AG09309 (cell line): ENCODE measurements at regions not wholly inside any gene's neighbourhood (a gene's known extent, or its start where the extent isn't known, plus 50 kb on each side); places are given as distances from the start of the nearest gene placed in this dataset.

Experiments used
- DNase-seq: peaks from one replicate; pipeline ENCODE4 v3.0.0-alpha.2; 2010; ENCODE audit warnings: low read depth
- H3K4me3 ChIP-seq: 2 replicates; pipeline ENCODE4 v1.5.1; 2011; ENCODE audit warnings: mild to moderate bottlenecking, low read depth, low read length, moderate library complexity; ENCODE audit not compliant: control insufficient read depth
- CTCF ChIP-seq: IDR thresholded peaks from 2 replicates; pipeline ENCODE4 v1.5.1; 2011; ENCODE audit warnings: mild to moderate bottlenecking, low read depth, low read length, inconsistent platforms; ENCODE audit not compliant: insufficient read depth, control insufficient read depth; ENCODE audit errors: missing control alignments

- TF ChIP-seq CTCF: no peak
- DNase-seq: no peak
- no peak overlapping the region for H3K4me3 ChIP-seq
Measured at GRCh38 chr2:12005886-12006681, 259.7 kb downstream of the LPIN1 start.

GRCh38 chr2:12006850-12007249, 260.4 kb downstream of the LPIN1 start:
- no peak overlapping the region for H3K4me3 ChIP-seq
- no peak for DNase-seq
- no peak for TF ChIP-seq CTCF

GRCh38 chr2:12007282-12007681, 260.9 kb downstream of the LPIN1 start:
- no peak for DNase-seq
- TF ChIP-seq CTCF: no peak
- H3K4me3 ChIP-seq: no peak overlapping the region

GRCh38 chr2:12008425-12009061, 262.1 kb downstream of the LPIN1 start:
- H3K4me3 ChIP-seq: no peak overlapping the region
- no peak for TF ChIP-seq CTCF
- no peak for DNase-seq

GRCh38 chr2:12009323-12009905, 263.0 kb downstream of the LPIN1 start:
- TF ChIP-seq CTCF: no peak
- DNase-seq: no peak
- H3K4me3 ChIP-seq: no peak overlapping the region

GRCh38 chr2:12010059-12010458, 263.6 kb downstream of the LPIN1 start:
- DNase-seq: no peak
- H3K4me3 ChIP-seq: no peak overlapping the region
- no peak for TF ChIP-seq CTCF
